Activated T-cell treated with anti-CD3 and anti-CD28 coated beads, Interleukin-2, amount 50 U/mL, for 72 hours (primary cell): ENCODE measurements at regions not wholly inside any gene's neighbourhood (a gene's known extent, or its start where the extent isn't known, plus 50 kb on each side); places are given as distances from the start of the nearest gene placed in this dataset.

ENCODE experiments used
- ATAC-seq, 2 donors: fragments of 150-1000 bp; cut with Tn5 transposase; replicated peaks in 1 of 2; 2 replicates each; pipeline ENCODE4 v1.10.0; 2021; ENCODE audit warnings: moderate library complexity in 2 of 2, mild to moderate bottlenecking in 1 of 2
- DNase-seq, 2 donors: peaks; one replicate each; pipeline ENCODE4 v3.0.0; 2021 to 2022; ENCODE audit warnings: mixed read lengths in 1 of 2
- H3K27ac Mint-ChIP-seq: one replicate; pipeline ENCODE4 v1.8.0; 2022; ENCODE audit warnings: mild to moderate bottlenecking, moderate library complexity, mixed read lengths
- H3K27me3 Mint-ChIP-seq: one replicate; pipeline ENCODE4 v1.8.0; 2022; ENCODE audit warnings: low read depth, mixed read lengths
- H3K36me3 Mint-ChIP-seq, 2 donors: one replicate each; pipeline ENCODE4 v1.8.0; 2022; ENCODE audit warnings: mixed read lengths in 2 of 2, mild to moderate bottlenecking in 1 of 2; ENCODE audit not compliant: insufficient read depth in 2 of 2
- H3K4me1 Mint-ChIP-seq: one replicate; pipeline ENCODE4 v1.8.0; 2022; ENCODE audit warnings: low read depth, mixed read lengths
- H3K4me3 Mint-ChIP-seq, 2 donors: one replicate each; pipeline ENCODE4 v1.8.0; 2022; ENCODE audit warnings: mild to moderate bottlenecking in 2 of 2, mixed read lengths in 2 of 2, moderate library complexity in 2 of 2
- H3K9me3 Mint-ChIP-seq, 2 donors: one replicate each; pipeline ENCODE4 v1.8.0; 2022; ENCODE audit warnings: mixed read lengths in 2 of 2

DNA sequence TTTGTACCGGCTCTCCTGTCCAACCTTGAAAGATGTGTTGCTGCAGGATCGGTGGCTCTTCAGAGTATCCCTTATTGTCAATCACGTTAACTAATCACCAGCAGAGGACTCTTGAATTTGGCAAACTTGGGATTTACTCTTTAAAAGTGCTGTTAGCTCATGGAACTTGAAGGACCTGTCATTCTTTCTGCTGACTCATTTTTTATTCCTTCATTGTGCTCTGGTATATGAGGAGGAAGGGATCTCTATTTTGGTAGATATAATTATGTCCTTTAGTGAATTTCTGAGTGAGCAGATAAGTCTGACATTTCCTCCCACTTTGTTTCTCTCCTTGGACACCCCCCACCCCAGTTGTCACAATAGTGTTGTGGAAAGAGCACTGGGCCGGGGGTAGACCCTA is 175.1 kb upstream of the HDAC9 start:
- H3K4me3 Mint-ChIP-seq, result no peak overlapping the region
- no peaks in the 10 kb centered on the region for H3K4me1 Mint-ChIP-seq
- no peak overlapping the region for H3K27ac Mint-ChIP-seq
- ATAC-seq (no peak), DNase-seq (no peak)
- H3K9me3 Mint-ChIP-seq, result no peaks in the 10 kb centered on the region
- no peaks in the 10 kb centered on the region for H3K27me3 Mint-ChIP-seq
- no peaks in the 10 kb centered on the region for H3K36me3 Mint-ChIP-seq

DNA sequence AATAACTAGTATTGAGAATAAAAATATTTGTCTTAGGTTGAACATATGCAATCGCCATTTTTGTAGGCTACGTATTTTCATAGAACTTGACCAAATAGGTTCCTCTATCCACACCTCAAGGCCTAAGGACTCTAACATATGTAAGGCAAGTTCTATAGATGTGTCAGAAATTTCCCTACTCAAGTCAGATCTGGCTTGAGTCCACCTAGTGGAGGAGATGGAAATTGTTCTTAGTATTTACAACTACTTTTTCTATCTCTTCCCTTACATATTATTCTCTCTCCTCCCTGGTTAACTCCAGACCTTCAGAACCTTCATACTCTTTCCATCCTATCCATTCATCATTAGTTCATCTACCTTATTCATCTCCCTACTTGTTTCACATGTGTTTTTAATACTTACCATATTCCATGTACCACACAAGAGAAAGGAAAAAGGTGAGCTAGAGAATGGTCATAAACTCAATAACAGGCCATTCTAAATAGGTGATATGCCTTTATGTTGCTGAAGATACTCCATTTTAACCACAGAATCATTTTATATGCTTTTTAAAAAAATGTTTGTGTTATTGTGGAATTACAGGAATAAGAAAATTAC is 174.5 kb upstream of the HDAC9 start:
- no peaks in the 10 kb centered on the region for H3K9me3 Mint-ChIP-seq
- peak in 1 of 2 donors; percentile 55 for ATAC-seq
- H3K36me3 Mint-ChIP-seq, result no peaks in the 10 kb centered on the region
- H3K4me1 Mint-ChIP-seq, result no peaks in the 10 kb centered on the region
- DNase-seq, result peak in 1 of 2 donors; percentile 3
- H3K27ac Mint-ChIP-seq, result no peak overlapping the region
- H3K27me3 Mint-ChIP-seq, result no peaks in the 10 kb centered on the region
- H3K4me3 Mint-ChIP-seq, result no peak overlapping the region

DNA sequence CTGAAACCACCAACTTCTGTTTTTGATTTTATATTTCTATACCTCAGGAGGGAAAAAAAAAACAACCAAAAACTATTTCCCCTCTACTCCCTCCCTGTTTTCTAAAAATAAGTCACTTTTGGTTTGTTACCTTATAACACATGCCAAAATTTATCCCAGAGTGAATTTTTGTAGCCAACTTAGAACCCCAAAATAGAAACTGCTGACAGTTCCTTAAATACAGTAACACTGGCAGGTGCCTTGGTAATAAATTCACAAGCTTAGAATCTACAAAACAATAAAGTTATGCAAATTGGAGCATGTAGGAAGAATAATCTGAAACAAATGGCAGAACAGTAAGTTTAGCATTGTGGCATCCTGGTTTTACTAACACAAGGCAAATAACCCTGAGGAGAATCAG is 165.0 kb upstream of the HDAC9 start:
- DNase-seq (no peak), ATAC-seq (no peak)
- Mint-ChIP-seq H3K4me1 (no peaks in the 10 kb centered on the region), H3K9me3 (no peaks in the 10 kb centered on the region), H3K27me3 (no peaks in the 10 kb centered on the region), H3K36me3 (no peaks in the 10 kb centered on the region), H3K4me3 (no peak overlapping the region), H3K27ac (no peak overlapping the region)

DNA sequence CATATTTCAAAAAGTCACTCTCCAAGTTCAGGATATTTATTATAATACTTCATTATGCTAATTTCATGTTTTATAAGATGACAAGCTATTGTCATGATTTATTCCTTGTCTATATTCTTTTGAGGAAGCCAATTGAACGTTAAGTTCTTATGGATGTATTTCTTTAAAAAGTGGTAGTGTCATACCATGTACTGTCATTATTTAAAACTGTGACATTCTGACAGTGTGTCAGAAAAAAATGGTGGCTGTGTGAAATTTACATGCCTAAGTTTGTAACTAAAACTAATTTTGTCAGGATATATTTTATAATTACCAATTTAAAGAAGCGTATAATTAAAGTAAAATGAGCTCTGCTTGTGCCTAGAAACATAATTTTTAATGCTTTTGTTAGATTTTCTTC is 158.9 kb upstream of the HDAC9 start:
- Mint-ChIP-seq H3K36me3 (peaks cover 2 to 4% of the 10 kb centered on the region in 2 donors), H3K27me3 (no peaks in the 10 kb centered on the region), H3K9me3 (peaks cover 3 to 4% of the 10 kb centered on the region in 2 donors), H3K4me1 (no peaks in the 10 kb centered on the region), H3K27ac (no peak overlapping the region), H3K4me3 (no peak overlapping the region)
- ATAC-seq (no peak), DNase-seq (no peak)

DNA sequence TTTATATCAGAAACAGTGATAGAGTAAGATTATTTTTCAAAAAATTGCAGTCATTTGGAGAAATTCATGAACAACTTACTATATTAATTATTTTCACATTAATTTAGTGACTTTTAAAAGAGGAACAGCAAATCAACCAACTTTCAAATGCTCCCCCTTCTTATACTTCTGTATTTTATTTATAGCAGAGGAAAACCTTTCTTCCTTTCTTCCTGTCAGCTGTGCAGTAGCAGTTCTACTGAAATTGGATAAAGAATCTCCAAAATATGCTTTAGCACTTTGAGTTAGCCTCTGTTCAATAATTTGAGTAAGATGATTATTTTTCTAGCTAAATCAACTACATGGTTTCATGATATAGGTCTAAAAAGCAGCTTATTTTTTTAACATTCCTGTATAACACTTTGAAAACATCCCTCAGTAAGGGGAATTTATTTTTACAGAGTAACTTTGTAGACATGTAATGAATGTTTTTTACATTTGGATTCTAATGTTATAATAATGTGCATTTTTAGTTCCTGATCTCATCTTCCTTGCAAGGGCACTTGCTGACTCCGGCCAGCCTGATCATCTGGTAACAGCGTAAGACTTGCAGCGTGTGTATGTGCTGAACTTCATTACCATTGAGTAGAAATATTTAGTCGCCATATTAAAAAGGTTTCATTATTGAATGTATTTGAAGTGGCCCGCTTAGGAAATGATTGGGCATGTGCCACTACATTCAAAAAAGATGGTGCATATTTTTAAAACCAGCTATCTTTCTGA is 158.3 kb upstream of the HDAC9 start:
- peaks cover 2 to 4% of the 10 kb centered on the region in 2 donors for H3K36me3 Mint-ChIP-seq
- H3K27me3 Mint-ChIP-seq, result no peaks in the 10 kb centered on the region
- H3K27ac Mint-ChIP-seq, result no peak overlapping the region
- ATAC-seq (no peak), DNase-seq (no peak)
- no peaks in the 10 kb centered on the region for H3K4me1 Mint-ChIP-seq
- H3K9me3 Mint-ChIP-seq, result peaks cover 3 to 4% of the 10 kb centered on the region in 2 donors
- H3K4me3 Mint-ChIP-seq, result no peak overlapping the region

DNA sequence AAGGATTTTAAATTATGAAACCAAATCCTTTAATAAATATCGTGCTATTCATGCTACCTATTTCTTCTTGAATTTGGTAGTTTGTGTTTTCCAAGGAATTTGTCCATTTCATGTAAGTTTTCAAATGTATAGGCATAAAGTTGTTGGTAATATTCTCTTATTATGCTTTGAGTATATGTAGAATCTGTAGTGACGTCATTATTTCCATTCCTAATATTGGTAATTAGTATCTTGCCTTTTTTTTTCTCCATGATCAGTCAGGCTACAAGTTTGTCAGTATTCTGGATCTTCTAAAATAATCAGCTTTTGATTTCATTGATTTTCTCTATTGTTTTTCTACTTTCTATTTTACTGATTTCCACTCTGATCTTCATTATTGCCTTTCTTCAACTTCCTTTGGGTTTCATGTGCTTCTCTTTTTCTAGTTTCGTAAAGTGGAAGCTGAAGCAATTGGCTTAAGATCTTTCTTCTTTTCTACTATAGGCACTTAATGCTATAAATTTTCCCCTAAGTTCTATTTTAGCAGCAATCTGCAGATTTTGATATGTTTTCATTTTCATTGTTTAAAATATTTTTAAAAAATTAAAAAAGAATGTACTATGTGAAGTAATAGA is 156.5 kb upstream of the HDAC9 start:
- ATAC-seq (no peak), DNase-seq (no peak)
- Mint-ChIP-seq H3K4me1 (no peaks in the 10 kb centered on the region), H3K9me3 (peaks cover 3 to 4% of the 10 kb centered on the region in 2 donors), H3K27ac (no peak overlapping the region), H3K4me3 (no peak overlapping the region), H3K27me3 (no peaks in the 10 kb centered on the region), H3K36me3 (peaks cover 2 to 4% of the 10 kb centered on the region in 2 donors)

DNA sequence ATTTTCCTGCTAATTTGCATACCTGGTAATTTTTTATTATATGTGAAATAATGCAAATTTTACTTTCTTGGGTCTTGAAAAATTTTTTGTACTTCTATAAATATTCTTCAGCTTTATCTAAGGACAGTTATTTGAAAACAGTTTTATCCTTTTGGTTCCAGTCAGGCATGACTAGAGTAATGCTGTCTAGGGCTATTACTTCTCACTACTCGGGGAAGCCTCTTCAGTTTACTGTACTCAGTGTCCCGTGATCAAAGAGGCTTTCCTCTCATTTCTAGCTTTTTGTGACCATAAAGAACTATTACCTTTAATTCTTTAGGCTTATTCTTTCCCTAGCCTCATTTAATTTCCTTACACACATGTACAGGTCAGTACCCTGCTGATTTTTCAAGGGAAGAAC is 153.8 kb upstream of the HDAC9 start:
- H3K9me3 Mint-ChIP-seq, result peaks cover 3 to 4% of the 10 kb centered on the region in 2 donors

DNA sequence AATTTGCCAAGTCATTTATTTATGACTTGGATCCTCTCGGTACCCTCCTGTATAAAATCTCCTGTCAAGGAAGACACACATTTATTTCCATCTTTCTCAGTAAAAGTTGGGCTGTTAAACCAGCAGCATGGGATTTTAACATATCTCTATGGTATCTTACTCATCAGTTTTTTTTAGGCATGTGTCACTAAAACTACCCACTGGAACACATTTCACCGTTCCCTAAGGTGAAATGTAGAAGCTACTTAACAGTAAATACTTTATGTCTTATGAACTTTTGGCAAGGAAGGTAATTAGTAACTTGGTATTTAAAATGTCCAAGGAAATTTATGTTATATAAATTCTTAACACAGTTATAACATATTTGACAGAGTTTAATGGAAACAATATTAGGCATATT is 152.5 kb upstream of the HDAC9 start:
- Mint-ChIP-seq H3K4me3 (no peak overlapping the region), H3K36me3 (peaks cover 2 to 4% of the 10 kb centered on the region in 2 donors), H3K27ac (no peak overlapping the region), H3K4me1 (no peaks in the 10 kb centered on the region), H3K27me3 (no peaks in the 10 kb centered on the region), H3K9me3 (peaks cover 3 to 4% of the 10 kb centered on the region in 2 donors)
- DNase-seq (no peak), ATAC-seq (no peak)

More for the DNA sequence above, 153.8 kb upstream of the HDAC9 start:
- Mint-ChIP-seq H3K4me1 (no peaks in the 10 kb centered on the region), H3K27me3 (no peaks in the 10 kb centered on the region), H3K27ac (no peak overlapping the region), H3K4me3 (no peak overlapping the region), H3K36me3 (peaks cover 2 to 4% of the 10 kb centered on the region in 2 donors)
- ATAC-seq (no peak), DNase-seq (no peak)

DNA sequence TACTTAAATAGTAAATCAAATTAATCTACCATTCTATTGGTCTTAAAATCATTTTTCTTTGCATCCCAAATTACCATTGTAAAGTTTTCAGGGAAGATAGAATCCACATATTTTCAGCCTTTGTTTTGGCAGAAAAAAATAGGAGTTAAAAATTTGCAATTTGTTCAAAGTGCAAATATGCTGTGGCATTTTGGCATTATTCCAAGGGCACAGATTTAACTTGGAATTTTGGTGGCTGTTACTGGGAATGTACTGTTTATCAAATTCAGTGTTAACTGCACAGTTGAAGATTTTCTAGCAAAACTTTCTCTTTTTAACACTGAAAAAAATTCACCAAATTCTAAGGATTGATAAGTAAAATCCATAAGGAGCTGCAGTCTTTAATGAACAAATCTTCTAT is 151.0 kb upstream of the HDAC9 start:
- Mint-ChIP-seq H3K27me3 (no peaks in the 10 kb centered on the region), H3K27ac (no peak overlapping the region), H3K36me3 (peaks cover 2 to 4% of the 10 kb centered on the region in 2 donors), H3K9me3 (peaks cover 3 to 4% of the 10 kb centered on the region in 2 donors), H3K4me3 (no peak overlapping the region), H3K4me1 (no peaks in the 10 kb centered on the region)
- DNase-seq (no peak), ATAC-seq (no peak)

DNA sequence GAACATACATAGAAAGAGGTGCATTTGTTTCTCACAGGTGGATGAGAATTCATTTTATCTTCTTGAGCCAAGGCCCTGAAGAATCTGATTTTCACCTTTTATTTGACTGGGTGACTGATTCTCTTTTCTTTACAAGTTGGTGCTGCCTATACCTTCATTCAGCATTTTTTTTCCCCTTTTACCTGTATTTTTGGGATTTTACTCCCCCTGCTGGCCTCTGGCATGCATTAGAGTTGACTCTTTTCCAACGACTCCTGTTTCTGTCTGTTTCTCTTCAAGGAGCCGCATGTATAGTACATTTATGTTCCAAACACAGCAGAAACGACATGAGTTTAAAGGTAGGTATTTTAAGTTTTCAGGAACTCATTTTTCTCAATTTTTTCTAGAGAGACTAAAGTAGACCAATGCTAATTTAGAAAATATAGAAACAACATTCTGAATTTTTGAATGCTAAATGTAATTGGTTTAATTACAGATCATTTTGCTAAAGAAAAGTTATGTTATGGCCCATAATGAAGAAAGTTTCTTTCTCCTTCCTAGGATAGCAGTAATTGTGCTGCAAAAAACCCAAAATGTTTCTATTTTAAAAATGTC is 149.8 kb upstream of the HDAC9 start:
- ATAC-seq (no peak), DNase-seq (peak; percentile 12 to 17)
- Mint-ChIP-seq H3K27me3 (no peaks in the 10 kb centered on the region), H3K4me3 (no peak overlapping the region), H3K4me1 (no peaks in the 10 kb centered on the region), H3K9me3 (peaks cover 2 to 3% of the 10 kb centered on the region in 2 donors), H3K36me3 (peaks cover 2 to 4% of the 10 kb centered on the region in 2 donors), H3K27ac (no peak overlapping the region)

DNA sequence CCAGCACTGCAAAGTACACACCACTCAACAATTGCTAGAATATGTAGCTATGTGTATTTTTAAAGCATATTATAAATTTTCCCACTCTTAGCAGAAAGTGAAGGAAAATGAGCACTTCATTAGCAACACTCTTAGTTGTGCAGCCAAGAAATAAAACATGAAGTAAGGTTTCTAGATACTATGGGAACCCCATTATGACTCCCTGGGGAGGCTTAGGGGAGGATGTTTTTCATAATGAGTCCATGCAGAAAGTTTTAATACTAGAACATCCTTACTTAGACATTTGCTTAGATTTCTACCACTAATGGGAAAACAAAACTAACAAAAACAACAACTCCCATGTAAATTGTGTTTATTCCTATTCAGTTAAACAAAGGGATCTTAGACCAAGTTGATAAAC is 148.4 kb upstream of the HDAC9 start:
- Mint-ChIP-seq H3K27ac (no peak overlapping the region), H3K4me1 (no peaks in the 10 kb centered on the region), H3K4me3 (no peak overlapping the region), H3K9me3 (no peaks in the 10 kb centered on the region), H3K27me3 (no peaks in the 10 kb centered on the region), H3K36me3 (no peaks in the 10 kb centered on the region)
- no peak for ATAC-seq
- no peak for DNase-seq

DNA sequence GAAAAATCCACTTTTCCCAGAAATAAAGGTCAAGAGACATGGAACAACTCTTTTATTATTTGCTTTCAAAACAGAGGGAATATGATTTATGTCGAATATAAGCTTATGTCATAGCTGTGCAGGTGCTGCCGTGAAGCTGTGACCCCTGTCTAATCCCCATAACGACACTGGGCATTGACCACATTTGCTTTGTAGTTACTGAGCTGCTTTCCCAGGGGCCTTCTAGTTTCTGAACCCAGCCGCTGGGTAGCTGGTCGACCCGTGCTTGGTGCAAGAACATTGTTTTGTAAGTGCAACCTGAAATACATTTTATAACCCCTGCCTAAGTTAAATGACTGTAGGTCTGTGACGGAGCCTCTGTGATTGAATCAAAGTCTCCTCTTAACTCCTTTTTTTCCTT is 144.9 kb upstream of the HDAC9 start:
- no peak for ATAC-seq
- DNase-seq, result no peak
- no peaks in the 10 kb centered on the region for H3K27me3 Mint-ChIP-seq

More for the DNA sequence above, 144.9 kb upstream of the HDAC9 start:
- H3K4me3 Mint-ChIP-seq, result no peak overlapping the region
- no peaks in the 10 kb centered on the region for H3K36me3 Mint-ChIP-seq
- H3K9me3 Mint-ChIP-seq, result no peaks in the 10 kb centered on the region
- no peaks in the 10 kb centered on the region for H3K4me1 Mint-ChIP-seq
- H3K27ac Mint-ChIP-seq, result no peak overlapping the region
